ENCODE measurements at regions not wholly inside any gene's neighbourhood (a gene's known extent, or its start where the extent isn't known, plus 50 kb on each side); places are given as distances from the start of the nearest gene placed in this dataset.
"Not testable (repeated sequence)": the region's sequence is repeated elsewhere in the genome, so short reads cannot be mapped to it uniquely, and the experiment has no call there.

DNA sequence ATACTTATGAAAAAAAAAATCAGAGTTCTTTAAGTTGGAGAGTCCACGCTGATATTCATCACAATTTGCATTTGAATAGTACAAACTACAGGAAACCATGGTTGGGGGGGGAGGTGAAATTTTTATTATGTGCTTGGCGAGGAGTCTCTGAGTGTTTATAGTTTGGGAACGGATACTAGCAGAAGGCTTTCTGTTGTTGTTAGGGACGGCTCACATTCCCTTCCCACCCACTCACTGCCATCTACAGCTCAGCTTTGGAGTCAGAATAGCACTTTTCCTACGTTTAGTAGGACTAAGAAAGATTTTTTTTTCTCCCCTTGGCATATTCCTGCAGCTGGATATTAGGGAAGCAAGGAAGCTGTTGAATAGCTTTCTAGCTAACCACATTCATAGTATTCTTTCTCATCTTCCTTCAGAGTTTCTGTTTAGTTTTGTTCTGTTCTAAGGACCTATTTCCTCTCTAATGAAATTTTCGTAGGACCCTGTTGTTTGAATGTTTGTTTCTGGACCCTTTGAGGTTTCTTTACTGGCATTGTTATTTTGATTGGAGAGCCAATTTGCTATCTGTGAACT is 235.1 kb upstream of the ZNF217 start:
- Mint-ChIP-seq H3K4me3 (peak overlapping the region; percentile 73), H3K9me3 (no peaks in the 10 kb centered on the region), H3K27ac (peak overlapping the region; percentile 74), H3K4me1 (peaks cover 18% of the 10 kb centered on the region), H3K27me3 (no peaks in the 10 kb centered on the region), H3K36me3 (ENCODE audit: low read depth) (no peaks in the 10 kb centered on the region)
- peak; percentile 38 for ATAC-seq (replicated peaks)

DNA sequence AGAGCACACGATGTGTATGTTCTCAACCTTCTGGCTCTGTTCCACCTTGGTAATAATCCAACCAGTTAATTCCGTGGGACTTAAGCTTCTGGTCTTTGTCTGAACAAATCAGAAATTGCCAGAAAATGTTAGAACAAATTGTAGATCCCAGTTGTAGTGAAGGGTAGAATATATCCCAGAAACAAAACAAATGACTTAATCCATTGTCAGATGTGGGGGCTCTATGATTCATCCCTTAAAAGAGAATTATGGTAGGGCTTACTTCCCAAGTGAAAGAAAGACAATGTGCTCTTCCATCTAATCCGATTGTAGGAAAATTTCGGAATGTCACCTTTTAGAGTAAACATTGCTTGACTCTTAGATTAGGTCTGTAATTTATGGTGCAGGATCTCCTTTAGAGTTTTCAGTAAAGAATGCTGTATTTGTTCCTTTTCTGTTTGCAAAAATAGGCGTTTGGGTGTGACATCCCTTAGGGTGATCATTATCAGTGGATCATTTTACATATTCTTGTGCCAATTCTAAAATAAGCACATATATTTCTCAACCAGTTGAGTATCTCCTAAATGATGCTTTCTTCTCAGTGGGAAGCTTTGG is 234.5 kb upstream of the ZNF217 start:
- H3K27me3 Mint-ChIP-seq: no peaks in the 10 kb centered on the region
- H3K9me3 Mint-ChIP-seq: no peaks in the 10 kb centered on the region
- ATAC-seq (replicated peaks): no peak
- peak overlapping the region; percentile 74 for H3K27ac Mint-ChIP-seq
- H3K4me1 Mint-ChIP-seq: peaks cover 18% of the 10 kb centered on the region
- no peaks in the 10 kb centered on the region for H3K36me3 Mint-ChIP-seq (ENCODE audit: low read depth)
- peak overlapping the region; percentile 73 for H3K4me3 Mint-ChIP-seq

DNA sequence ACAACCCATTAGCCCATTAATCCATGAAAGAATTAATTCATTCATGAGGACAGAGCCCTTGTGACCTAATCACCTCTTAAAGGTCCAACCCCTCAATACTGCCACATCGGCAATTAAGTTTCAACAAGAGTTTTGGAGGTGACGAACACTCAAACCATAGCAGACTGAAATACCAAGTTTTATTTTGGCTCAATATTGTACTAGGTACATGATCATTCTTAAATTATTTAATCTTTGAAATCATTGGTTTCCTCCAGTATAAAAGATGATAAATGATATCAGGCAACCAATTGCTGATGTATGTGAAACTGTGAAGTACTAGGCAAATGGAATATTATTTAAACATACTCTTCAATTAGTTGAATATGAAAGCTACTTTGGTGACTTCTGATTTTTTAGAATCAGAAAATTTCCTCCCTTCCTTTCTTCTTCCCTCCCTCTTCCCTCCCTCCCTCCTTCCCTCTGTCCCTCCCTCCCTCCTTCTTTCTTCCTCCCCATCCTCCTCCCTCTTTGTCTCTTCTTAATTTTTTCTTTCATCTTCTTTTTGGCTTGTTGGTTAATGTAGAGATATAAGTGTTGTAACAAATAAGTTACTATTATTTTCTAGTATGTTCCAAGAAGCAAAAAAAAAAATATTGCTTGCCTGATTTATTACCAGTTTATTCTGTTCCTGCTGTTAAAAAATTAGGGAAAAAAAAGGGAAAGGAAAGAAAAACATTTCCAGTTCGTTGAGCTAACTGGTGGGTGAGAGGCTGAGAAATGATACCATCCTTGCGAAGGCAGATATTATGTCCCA is 233.9 kb upstream of the ZNF217 start:
- Mint-ChIP-seq H3K27ac (no peak overlapping the region), H3K4me3 (no peak overlapping the region), H3K4me1 (peaks cover 18% of the 10 kb centered on the region), H3K27me3 (no peaks in the 10 kb centered on the region), H3K36me3 (ENCODE audit: low read depth) (no peaks in the 10 kb centered on the region), H3K9me3 (no peaks in the 10 kb centered on the region)
- no peak for ATAC-seq (replicated peaks)

DNA sequence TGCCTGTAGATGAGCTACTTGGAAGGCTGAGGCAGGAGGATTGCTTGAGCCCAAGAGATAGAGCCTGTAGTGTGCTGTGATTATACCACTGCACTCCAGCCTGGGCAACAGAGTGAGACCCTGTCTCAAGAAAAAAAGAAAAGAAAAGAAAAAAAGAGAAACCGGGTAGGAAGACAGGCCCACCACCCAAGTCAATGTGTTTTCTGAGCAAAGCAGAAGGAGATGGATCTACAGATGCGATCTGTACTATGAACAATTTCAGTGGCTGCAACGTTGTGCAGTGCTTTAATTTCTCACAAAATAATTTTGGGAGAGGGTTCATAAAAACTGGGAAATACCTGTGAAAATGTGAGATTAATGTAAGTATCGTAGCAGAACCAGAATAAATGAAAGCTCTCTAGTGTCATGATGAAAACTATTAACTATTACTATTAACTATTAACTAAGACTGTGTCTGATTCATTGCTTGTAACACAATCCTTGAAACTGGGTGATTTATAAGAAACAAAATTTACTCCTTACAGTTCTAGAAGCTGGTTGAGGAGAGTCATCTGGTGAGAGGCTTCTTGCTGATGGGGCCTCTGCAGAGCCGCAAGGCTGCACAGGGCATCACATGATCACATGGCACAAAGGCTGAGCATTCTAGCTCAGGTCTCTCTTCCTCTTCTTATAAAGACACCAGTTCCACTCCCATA is 233.1 kb upstream of the ZNF217 start:
- Mint-ChIP-seq H3K9me3 (no peaks in the 10 kb centered on the region), H3K4me3 (no peak overlapping the region), H3K27ac (no peak overlapping the region), H3K4me1 (peaks cover 18% of the 10 kb centered on the region), H3K36me3 (ENCODE audit: low read depth) (no peaks in the 10 kb centered on the region), H3K27me3 (no peaks in the 10 kb centered on the region)
- ATAC-seq (replicated peaks): no peak

DNA sequence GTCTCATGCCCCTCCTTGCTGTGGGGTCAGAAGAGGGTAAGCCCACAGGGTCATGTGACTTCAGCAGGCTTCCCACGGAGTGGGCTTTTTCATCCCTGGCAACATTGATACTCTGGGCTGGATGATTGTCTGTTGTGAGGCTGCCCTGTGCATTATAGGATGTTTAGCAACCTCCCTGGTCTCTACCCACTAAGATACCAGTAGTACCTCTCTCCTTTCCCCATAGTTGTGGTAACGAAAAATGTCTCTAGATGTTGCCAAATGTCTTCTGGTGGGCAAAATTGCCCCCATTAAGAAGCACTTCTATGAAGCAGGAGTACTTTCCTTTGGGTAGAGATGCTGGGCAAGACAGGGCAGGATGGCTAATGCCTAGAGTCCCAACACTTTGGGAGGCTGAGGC is 232.5 kb upstream of the ZNF217 start:
- Mint-ChIP-seq H3K36me3 (ENCODE audit: low read depth) (no peaks in the 10 kb centered on the region), H3K4me1 (peaks cover 18% of the 10 kb centered on the region), H3K4me3 (no peak overlapping the region), H3K27me3 (no peaks in the 10 kb centered on the region), H3K27ac (no peak overlapping the region), H3K9me3 (no peaks in the 10 kb centered on the region)
- ATAC-seq (replicated peaks): no peak

DNA sequence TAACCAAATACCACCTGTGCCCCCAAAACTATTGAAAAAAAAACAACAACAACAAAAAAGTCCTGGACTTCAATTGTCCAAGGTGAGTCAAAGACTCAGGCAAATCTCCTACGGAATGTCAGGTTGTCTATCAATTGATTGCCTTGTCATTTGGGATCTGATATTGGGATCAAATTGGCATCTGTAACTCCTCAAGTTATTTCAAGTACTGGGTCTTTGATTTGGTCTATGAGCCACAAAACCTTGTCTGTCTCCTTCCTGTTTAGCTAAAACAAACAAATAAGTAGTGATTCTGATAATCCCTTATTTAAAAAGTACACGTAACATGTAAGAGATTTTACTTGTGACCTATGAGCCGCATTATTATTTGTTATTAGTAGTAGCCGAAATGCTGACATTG is 231.6 kb upstream of the ZNF217 start:
- H3K27me3 Mint-ChIP-seq: no peaks in the 10 kb centered on the region
- no peak for ATAC-seq (replicated peaks)
- H3K36me3 Mint-ChIP-seq (ENCODE audit: low read depth): no peaks in the 10 kb centered on the region
- no peaks in the 10 kb centered on the region for H3K9me3 Mint-ChIP-seq
- no peak overlapping the region for H3K4me3 Mint-ChIP-seq
- peaks cover 18% of the 10 kb centered on the region for H3K4me1 Mint-ChIP-seq
- no peak overlapping the region for H3K27ac Mint-ChIP-seq

DNA sequence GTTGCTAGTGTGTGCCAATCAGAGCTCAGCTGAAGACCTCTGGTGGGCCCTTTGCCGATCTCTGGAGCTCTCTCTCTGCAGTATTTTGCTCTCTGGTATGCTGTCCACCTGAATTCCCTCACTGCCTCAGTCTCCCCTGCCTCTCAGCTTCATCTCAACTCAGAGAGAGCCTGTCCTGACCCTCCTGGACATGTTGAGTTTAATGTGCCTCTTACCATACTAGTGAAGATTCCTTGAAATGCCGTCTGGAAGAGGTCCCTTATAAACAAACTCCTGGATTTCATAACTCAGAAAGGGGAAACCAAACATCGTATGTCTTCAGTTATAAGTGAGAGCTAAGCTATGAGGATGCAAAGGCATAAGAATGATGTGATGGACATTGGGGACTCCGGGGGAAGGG is 231.1 kb upstream of the ZNF217 start:
- Mint-ChIP-seq H3K27ac (no peak overlapping the region), H3K4me3 (no peak overlapping the region), H3K36me3 (ENCODE audit: low read depth) (no peaks in the 10 kb centered on the region), H3K27me3 (no peaks in the 10 kb centered on the region), H3K4me1 (peaks cover 16% of the 10 kb centered on the region), H3K9me3 (no peaks in the 10 kb centered on the region)
- no peak for ATAC-seq (replicated peaks)

DNA sequence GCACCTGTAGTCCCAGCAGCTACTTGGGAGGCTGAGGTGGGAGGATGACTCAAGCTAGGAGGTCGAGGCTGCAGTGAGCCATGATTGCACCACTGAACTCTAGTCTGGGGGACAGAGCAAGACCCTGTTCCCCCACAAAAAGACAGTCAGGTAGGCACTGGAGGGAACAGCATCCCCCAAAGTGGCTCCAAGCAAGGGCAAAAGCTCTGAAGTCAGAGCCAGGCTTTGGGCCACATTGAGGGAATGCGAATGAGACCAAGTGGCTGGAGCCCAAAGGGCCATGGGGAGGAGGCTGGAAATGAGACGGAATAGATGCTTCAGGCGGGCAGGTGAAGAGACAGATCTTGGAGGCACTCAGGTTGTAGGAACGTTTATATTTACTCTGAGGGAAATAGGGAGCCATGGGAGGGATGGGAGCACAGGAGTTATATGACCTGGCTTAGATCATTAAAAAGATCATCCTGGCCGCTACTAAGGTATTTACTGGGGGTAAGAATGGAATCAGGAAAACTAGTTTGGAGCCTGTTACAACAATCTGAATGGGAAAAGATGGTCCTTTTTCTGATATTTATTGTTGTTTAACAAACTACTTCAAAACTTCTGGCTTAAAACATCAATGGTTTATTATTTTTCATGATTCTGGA is 229.6 kb upstream of the ZNF217 start:
- Mint-ChIP-seq H3K27me3 (no peaks in the 10 kb centered on the region), H3K36me3 (ENCODE audit: low read depth) (no peaks in the 10 kb centered on the region), H3K9me3 (no peaks in the 10 kb centered on the region), H3K4me3 (no peak overlapping the region), H3K4me1 (peaks cover 4% of the 10 kb centered on the region), H3K27ac (no peak overlapping the region)
- ATAC-seq (replicated peaks): no peak

DNA sequence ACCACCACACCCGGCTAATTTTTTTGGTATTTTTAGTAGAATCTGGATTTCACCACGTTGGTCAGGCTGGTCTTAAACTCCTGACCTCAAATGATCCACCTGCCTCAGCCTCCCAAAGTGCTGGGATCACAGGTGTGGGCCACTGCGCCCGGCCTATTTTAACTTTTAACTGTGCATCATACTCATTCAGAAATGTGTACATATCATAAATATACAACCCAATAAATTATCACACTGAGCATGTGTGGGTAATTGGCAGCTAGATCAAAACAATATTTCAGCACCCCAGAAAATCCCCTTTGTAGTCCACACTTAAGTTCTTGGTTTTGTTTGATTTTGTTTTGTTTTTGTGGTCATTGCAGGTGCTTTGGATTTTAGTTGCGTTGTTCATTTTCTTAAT is 228.9 kb upstream of the ZNF217 start:
- Mint-ChIP-seq H3K9me3 (no peaks in the 10 kb centered on the region), H3K27ac (no peak overlapping the region)
- ATAC-seq (replicated peaks): no peak

DNA sequence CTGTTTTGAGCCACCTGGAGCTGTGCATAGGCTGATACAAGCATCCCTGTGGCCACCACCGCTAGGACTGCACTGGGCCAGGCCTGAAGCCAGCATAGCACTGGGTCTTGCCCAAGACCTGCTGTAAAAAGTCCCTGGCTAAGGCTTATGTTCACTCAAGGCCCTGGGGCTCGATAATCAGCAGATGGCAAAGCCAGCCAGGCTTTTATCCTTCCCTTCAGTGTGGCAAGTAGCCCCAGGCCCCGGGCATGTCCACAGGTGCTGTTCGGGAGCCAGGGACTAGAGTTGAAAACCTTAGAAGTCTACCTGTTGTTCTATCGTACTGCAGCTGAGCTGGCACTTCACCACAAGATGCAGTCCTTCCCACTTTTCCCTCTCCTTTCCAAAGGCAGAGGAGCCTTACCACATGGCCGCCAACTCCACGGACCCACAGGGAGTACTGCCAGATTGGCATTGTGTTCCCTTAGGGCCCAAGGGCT is 226.4 kb upstream of the ZNF217 start:
- Mint-ChIP-seq H3K9me3 (no peaks in the 10 kb centered on the region), H3K27me3 (no peaks in the 10 kb centered on the region)
- no peak for ATAC-seq (replicated peaks)

More for the DNA sequence above, 228.9 kb upstream of the ZNF217 start:
- H3K27me3 Mint-ChIP-seq: no peaks in the 10 kb centered on the region
- no peaks in the 10 kb centered on the region for H3K4me1 Mint-ChIP-seq
- H3K4me3 Mint-ChIP-seq: no peak overlapping the region
- no peaks in the 10 kb centered on the region for H3K36me3 Mint-ChIP-seq (ENCODE audit: low read depth)

DNA sequence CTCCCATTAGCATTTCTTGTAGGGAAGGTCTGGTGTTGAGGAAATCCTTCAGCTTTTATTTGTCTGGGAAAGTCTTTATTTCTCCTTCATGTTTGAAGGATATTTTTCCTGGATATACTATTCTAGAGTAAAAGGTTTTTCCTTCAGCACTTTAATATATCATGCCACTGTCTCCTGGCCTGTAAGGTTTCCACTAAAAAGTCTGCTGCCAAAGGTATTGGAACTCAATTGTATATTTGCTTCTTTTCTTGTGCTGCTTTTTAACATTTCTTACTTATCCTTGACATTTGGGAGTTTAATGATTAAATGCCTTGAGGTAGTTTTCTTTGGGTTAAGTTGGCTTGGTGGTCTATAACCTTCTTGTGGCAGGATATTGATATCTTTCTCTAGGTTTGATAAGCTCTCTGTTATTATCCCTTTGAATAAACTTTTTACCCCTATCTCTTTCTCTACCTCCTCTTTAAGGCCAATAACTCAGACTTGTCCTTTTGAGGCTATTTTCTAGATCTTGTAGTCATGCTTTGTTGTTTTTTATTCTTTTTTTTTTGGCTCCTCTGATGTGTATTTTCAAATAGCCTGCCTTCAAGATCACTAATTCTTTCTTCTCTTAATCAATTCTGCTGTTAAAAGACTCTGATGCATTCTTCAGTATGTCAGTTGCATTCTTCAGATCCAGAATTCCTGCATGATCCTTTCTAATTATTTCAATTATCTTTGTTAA is 225.0 kb upstream of the ZNF217 start:
- H3K4me1 Mint-ChIP-seq: peaks cover 13% of the 10 kb centered on the region
- H3K27ac Mint-ChIP-seq: peak overlapping the region; percentile 16
- no peak for ATAC-seq (replicated peaks)
- no peaks in the 10 kb centered on the region for H3K27me3 Mint-ChIP-seq
- no peak overlapping the region for H3K4me3 Mint-ChIP-seq
- no peaks in the 10 kb centered on the region for H3K9me3 Mint-ChIP-seq
- no peaks in the 10 kb centered on the region for H3K36me3 Mint-ChIP-seq (ENCODE audit: low read depth)

More for the DNA sequence above, 226.4 kb upstream of the ZNF217 start:
- Mint-ChIP-seq H3K36me3 (ENCODE audit: low read depth) (no peaks in the 10 kb centered on the region), H3K4me3 (no peak overlapping the region), H3K4me1 (peaks cover 8% of the 10 kb centered on the region), H3K27ac (no peak overlapping the region)

DNA sequence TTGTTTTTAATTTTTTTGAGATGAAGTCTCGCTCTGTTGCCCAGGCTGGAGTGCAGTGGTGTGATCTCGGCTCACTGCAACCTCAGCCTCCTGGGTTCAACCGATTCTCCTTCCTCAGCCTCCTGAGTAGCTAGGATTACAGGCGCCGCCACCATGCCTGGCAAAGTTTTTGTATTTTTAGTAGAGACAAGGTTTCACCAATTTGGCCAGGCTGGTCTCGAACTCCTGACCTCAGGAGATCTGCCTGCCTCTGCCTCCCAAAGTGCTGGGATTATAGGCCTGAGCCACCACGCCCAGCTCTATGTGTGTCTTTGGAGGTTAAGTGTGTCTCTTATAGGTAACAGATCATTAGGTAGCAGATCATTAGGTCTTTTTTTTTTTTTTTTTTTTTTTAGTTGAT is 223.9 kb upstream of the ZNF217 start:
- not testable (repeated sequence) for H3K36me3 Mint-ChIP-seq (ENCODE audit: low read depth); H3K9me3 Mint-ChIP-seq; H3K4me3 Mint-ChIP-seq; H3K27ac Mint-ChIP-seq; ATAC-seq (replicated peaks); H3K27me3 Mint-ChIP-seq
- peaks cover 13% of the 10 kb centered on the region for H3K4me1 Mint-ChIP-seq

DNA sequence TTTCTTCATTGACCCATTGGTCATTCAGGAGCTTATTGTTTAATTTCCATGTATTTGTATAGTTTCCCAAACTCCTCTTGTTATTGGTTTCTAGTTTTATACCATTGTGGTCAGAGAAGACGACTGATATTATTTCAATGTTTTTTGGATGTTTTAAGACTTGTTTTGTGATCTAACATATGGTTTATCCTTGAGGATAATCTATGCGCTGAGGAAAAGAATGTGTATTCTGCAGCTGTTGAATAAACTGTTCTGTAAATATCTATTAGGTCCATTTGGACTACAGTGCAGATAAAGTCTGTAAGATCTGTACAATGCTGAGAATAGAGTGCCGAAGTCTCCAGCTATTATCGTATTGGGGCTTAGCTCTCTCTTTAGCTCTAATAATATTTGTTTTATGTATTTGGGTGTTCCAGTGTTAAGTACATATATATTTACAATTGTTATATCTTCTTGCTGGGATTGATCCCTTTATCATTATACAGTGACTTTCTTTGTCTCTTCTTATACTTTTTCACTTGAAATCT is 223.3 kb upstream of the ZNF217 start:
- H3K9me3 Mint-ChIP-seq: no peaks in the 10 kb centered on the region
- H3K27ac Mint-ChIP-seq: no peak overlapping the region
- H3K4me1 Mint-ChIP-seq: peaks cover 13% of the 10 kb centered on the region
- H3K4me3 Mint-ChIP-seq: no peak overlapping the region
- no peak for ATAC-seq (replicated peaks)
- H3K36me3 Mint-ChIP-seq (ENCODE audit: low read depth): no peaks in the 10 kb centered on the region
- H3K27me3 Mint-ChIP-seq: no peaks in the 10 kb centered on the region

DNA sequence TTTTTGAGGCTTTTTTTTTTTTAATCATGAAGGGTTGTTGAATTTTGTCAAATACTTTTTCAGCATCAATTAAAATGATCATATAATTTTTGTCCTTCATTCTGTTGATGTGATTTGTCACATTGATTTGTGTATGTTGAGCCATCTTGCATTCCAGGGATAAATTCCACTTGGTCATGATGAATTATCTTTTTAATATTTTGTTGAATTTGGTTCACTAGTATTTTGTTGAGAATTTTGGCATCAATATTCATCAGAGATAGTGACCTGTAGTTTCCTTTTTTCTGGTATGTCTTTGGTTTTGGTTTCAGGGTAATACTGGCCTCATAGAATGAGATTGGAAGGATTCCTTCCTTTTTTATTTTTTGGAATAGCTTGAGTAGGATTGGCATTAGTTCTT is 221.9 kb upstream of the ZNF217 start:
- H3K36me3 Mint-ChIP-seq (ENCODE audit: low read depth): no peaks in the 10 kb centered on the region
- no peak for ATAC-seq (replicated peaks)
- no peaks in the 10 kb centered on the region for H3K27me3 Mint-ChIP-seq
- peaks cover 13% of the 10 kb centered on the region for H3K4me1 Mint-ChIP-seq
- H3K27ac Mint-ChIP-seq: no peak overlapping the region
- no peaks in the 10 kb centered on the region for H3K9me3 Mint-ChIP-seq
- peak overlapping the region; percentile 31 for H3K4me3 Mint-ChIP-seq

Data from activated T-helper 17 cell treated with anti-CD3 and anti-CD28 coated beads, Interleukin-2, amount 50 U/mL, for 72 hours (primary cell).